ENCODE measurements at regions not wholly inside any gene's neighbourhood (a gene's known extent, or its start where the extent isn't known, plus 50 kb on each side); places are given as distances from the start of the nearest gene placed in this dataset.

GRCh38 chr11:92383430-92383829 is 158.8 kb downstream of the FAT3 start:
- 40% methylated on average over 1 of the region's 1 CpG for WGBS
- TF ChIP-seq TAF1 (conservative IDR thresholded peaks at IDR 0.05) (no peak), HNF4G (IDR thresholded peaks at IDR 0.05) (no peak), ATF3 (IDR thresholded peaks at IDR 0.05) (no peak), SP1 (IDR thresholded peaks at IDR 0.05) (no peak), REST (IDR thresholded peaks at IDR 0.05) (no peak), FOXA2 (IDR thresholded peaks at IDR 0.05) (no peak), ZBTB33 (IDR thresholded peaks at IDR 0.05) (no peak), NR2F2 (IDR thresholded peaks at IDR 0.05) (no peak), YY1 (IDR thresholded peaks at IDR 0.05) (no peak), RAD21 (IDR thresholded peaks at IDR 0.05) (no peak), JUND (IDR thresholded peaks at IDR 0.05) (no peak), CTCF (IDR thresholded peaks at IDR 0.05; ENCODE audit: low read depth, low read length, missing input control) (no peak), HNF4A (conservative IDR thresholded peaks at IDR 0.05) (no peak), RXRA (IDR thresholded peaks at IDR 0.05) (no peak), GABPA (IDR thresholded peaks at IDR 0.05 in 1 of 2, conservative IDR thresholded peaks at IDR 0.05 in 1 of 2) (no peak), EGR1 (IDR thresholded peaks at IDR 0.05; ENCODE audit: low read depth in 2 of 2) (no peak), FOXA1 (IDR thresholded peaks at IDR 0.05) (no peak), MAX (IDR thresholded peaks at IDR 0.05) (no peak)
- Histone ChIP-seq H3K9me3 (ENCODE audit: control insufficient read depth in 4 of 4, low read length in 3 of 4) (peaks cover 0 to 3% (median 0%) of the 10 kb centered on the region in 4 donors), H3K4me1 (ENCODE audit: control insufficient read depth in 4 of 4, insufficient read depth in 4 of 4, low read length in 3 of 4) (no peaks in the 10 kb centered on the region), H3K27ac (ENCODE audit: low read depth in 1 of 2, low read length in 2 of 2) (no peak overlapping the region), H3K27me3 (ENCODE audit: control insufficient read depth in 4 of 4, insufficient read depth in 4 of 4, low read length in 3 of 4) (no peaks in the 10 kb centered on the region), H3K36me3 (ENCODE audit: control insufficient read depth in 4 of 4, insufficient read depth in 3 of 4, low read depth in 1 of 4, low read length in 3 of 4) (no peaks in the 10 kb centered on the region), H3K9ac (ENCODE audit: low read depth in 1 of 2, low read length in 2 of 2) (no peak overlapping the region), H3K4me3 (ENCODE audit: low read depth in 1 of 3, low read length in 3 of 3) (no peak overlapping the region)
- DNase-seq (ENCODE audit: low spot score): no peak

Data from liver (tissue), 8 donors.